Fibroblast of lung (primary cell): ENCODE measurements at regions not wholly inside any gene's neighbourhood (a gene's known extent, or its start where the extent isn't known, plus 50 kb on each side); places are given as distances from the start of the nearest gene placed in this dataset.

Experiments
- DNase-seq, 2 donors: peaks; one replicate each; pipeline versions ENCODE4 v3.0.0 to v3.0.0-alpha.2; 2010; ENCODE audit warnings: low read depth in 2 of 2
- H2AFZ ChIP-seq: 2 replicates; pipeline ENCODE4 v1.5.1; 2012; ENCODE audit warnings: low read length, control low read depth, inconsistent platforms
- H3K27ac ChIP-seq: 2 replicates; pipeline ENCODE4 v1.5.1; 2011; ENCODE audit warnings: low read length, control low read depth; ENCODE audit not compliant: insufficient read depth
- H3K27me3 ChIP-seq: 2 replicates; pipeline ENCODE4 v1.5.1; 2011; ENCODE audit warnings: mild to moderate bottlenecking, low read length; ENCODE audit not compliant: control insufficient read depth, insufficient read depth
- H3K36me3 ChIP-seq: 2 replicates; pipeline ENCODE4 v1.5.1; 2011; ENCODE audit warnings: low read length; ENCODE audit not compliant: control insufficient read depth, insufficient read depth
- H3K4me1 ChIP-seq: 2 replicates; pipeline ENCODE4 v1.5.1; 2011; ENCODE audit warnings: low read length; ENCODE audit not compliant: control insufficient read depth, insufficient read depth; ENCODE audit errors: extremely low read depth
- H3K4me2 ChIP-seq: 2 replicates; pipeline ENCODE4 v1.5.1; 2011; ENCODE audit warnings: low read length, control low read depth; ENCODE audit not compliant: insufficient read depth; ENCODE audit errors: extremely low read depth
- H3K4me3 ChIP-seq, 4 experiments: fragments of 200-600 bp in 1 of 4; sonication (generic) in 1 of 4; replicated peaks in 1 of 4; 2 replicates each; pipeline ENCODE4 v1.5.1; 2011 to 2016; ENCODE audit warnings: low read length in 4 of 4, low read depth in 3 of 4, mild to moderate bottlenecking in 3 of 4, control low read depth in 2 of 4, inconsistent platforms in 1 of 4, mixed read lengths in 1 of 4; ENCODE audit not compliant: insufficient read depth in 1 of 4; ENCODE audit errors: control extremely low read depth in 1 of 4
- H3K79me2 ChIP-seq: 2 replicates; pipeline ENCODE4 v1.5.1; 2012; ENCODE audit warnings: mild to moderate bottlenecking, low read length, inconsistent platforms; ENCODE audit not compliant: control insufficient read depth, insufficient read depth
- H3K9ac ChIP-seq: 2 replicates; pipeline ENCODE4 v1.5.1; 2011; ENCODE audit warnings: mild to moderate bottlenecking, low read length, control low read depth; ENCODE audit not compliant: insufficient read depth
- H3K9me3 ChIP-seq: 2 replicates; pipeline ENCODE4 v1.5.1; 2012; ENCODE audit warnings: low read depth, low read length; ENCODE audit not compliant: control insufficient read depth, insufficient read depth
- H4K20me1 ChIP-seq: 2 replicates; pipeline ENCODE4 v1.5.1; 2011; ENCODE audit warnings: low read length; ENCODE audit not compliant: control insufficient read depth, insufficient read depth; ENCODE audit errors: extremely low read depth
- EZH2 ChIP-seq: IDR thresholded peaks from 2 replicates; pipeline ENCODE4 v1.5.1; 2012; ENCODE audit warnings: low read length, control low read depth, mild to moderate bottlenecking; ENCODE audit errors: missing control alignments
- TF ChIP-seq, protein P1 (sequence below), 2 donors: IDR thresholded peaks in 1 of 2; conservative IDR thresholded peaks in 1 of 2; 1 replicate in 1 of 2; 2 replicates in 1 of 2; pipeline ENCODE4 v1.5.1; 2011 to 2012; ENCODE audit warnings: low read length in 2 of 2, control low read depth in 1 of 2, inconsistent platforms in 1 of 2, low read depth in 1 of 2, mild to moderate bottlenecking in 1 of 2

DNA sequence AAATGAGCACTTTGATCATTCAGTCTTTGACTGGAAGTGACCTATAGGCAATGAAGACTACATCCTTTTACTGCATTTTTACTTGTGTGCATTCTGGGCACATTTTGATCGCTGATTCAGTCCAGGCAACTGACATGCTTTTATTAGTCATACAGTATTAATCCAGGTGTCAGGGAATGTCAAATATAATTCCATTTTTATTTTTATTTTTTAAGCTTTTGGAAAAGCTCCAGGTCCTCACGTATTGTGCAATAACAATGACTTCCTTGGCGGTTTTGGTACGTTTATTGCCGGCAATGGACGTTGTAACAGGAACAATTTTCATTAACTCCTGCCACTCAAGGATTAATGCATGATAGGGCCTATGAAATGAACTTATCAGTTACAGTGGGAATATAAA, 302.6 kb upstream of the PTBP2 start:
- peak in 1 of 2 donors; percentile 45 for DNase-seq
- Histone ChIP-seq H3K36me3 (no peaks in the 10 kb centered on the region), H2AFZ (no peak overlapping the region), H4K20me1 (no peaks in the 10 kb centered on the region), H3K27me3 (no peaks in the 10 kb centered on the region), H3K27ac (no peak overlapping the region), H3K79me2 (no peaks in the 10 kb centered on the region), H3K9ac (no peak overlapping the region), H3K4me2 (no peak overlapping the region), H3K4me1 (peaks cover 6% of the 10 kb centered on the region), H3K9me3 (no peaks in the 10 kb centered on the region), H3K4me3 (no peak overlapping the region)
- TF ChIP-seq, protein P1, sequence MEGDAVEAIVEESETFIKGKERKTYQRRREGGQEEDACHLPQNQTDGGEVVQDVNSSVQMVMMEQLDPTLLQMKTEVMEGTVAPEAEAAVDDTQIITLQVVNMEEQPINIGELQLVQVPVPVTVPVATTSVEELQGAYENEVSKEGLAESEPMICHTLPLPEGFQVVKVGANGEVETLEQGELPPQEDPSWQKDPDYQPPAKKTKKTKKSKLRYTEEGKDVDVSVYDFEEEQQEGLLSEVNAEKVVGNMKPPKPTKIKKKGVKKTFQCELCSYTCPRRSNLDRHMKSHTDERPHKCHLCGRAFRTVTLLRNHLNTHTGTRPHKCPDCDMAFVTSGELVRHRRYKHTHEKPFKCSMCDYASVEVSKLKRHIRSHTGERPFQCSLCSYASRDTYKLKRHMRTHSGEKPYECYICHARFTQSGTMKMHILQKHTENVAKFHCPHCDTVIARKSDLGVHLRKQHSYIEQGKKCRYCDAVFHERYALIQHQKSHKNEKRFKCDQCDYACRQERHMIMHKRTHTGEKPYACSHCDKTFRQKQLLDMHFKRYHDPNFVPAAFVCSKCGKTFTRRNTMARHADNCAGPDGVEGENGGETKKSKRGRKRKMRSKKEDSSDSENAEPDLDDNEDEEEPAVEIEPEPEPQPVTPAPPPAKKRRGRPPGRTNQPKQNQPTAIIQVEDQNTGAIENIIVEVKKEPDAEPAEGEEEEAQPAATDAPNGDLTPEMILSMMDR (conservative IDR thresholded peaks at IDR 0.05 in 1 of 2, IDR thresholded peaks at IDR 0.05 in 1 of 2; ENCODE audit: low read depth in 1 of 2, low read length in 2 of 2): no peak
- TF ChIP-seq EZH2: no peak

DNA sequence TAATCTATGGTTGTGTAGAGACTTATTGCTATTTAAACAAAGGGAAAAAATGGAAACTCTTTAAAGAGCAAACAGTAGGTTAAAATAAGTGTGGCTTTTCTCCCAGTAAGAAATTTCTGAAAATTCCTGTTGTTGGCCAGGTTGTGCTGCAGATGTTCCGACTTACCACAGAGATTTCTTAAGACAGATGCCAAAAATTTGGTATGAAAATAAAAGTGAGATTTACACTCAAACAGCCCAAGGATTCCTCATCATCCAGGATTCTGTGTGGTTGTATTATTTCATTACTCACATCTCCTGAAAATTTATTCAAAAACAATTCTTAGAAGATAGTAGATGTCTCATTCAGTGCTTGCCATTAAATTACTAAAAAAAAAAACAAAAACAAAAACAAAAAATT, 296.7 kb upstream of the PTBP2 start:
- H3K4me3 ChIP-seq: no peak overlapping the region
- no peak overlapping the region for H3K27ac ChIP-seq
- no peaks in the 10 kb centered on the region for H4K20me1 ChIP-seq
- TF ChIP-seq, protein P1 (conservative IDR thresholded peaks at IDR 0.05 in 1 of 2, IDR thresholded peaks at IDR 0.05 in 1 of 2; ENCODE audit: low read depth in 1 of 2, low read length in 2 of 2): no peak
- no peak for TF ChIP-seq EZH2
- no peaks in the 10 kb centered on the region for H3K9me3 ChIP-seq
- H3K79me2 ChIP-seq: no peaks in the 10 kb centered on the region
- no peaks in the 10 kb centered on the region for H3K4me1 ChIP-seq
- no peaks in the 10 kb centered on the region for H3K27me3 ChIP-seq
- H3K9ac ChIP-seq: no peak overlapping the region
- H3K4me2 ChIP-seq: no peak overlapping the region
- H2AFZ ChIP-seq: no peak overlapping the region
- DNase-seq: peak; percentile 11 to 75
- H3K36me3 ChIP-seq: no peaks in the 10 kb centered on the region

DNA sequence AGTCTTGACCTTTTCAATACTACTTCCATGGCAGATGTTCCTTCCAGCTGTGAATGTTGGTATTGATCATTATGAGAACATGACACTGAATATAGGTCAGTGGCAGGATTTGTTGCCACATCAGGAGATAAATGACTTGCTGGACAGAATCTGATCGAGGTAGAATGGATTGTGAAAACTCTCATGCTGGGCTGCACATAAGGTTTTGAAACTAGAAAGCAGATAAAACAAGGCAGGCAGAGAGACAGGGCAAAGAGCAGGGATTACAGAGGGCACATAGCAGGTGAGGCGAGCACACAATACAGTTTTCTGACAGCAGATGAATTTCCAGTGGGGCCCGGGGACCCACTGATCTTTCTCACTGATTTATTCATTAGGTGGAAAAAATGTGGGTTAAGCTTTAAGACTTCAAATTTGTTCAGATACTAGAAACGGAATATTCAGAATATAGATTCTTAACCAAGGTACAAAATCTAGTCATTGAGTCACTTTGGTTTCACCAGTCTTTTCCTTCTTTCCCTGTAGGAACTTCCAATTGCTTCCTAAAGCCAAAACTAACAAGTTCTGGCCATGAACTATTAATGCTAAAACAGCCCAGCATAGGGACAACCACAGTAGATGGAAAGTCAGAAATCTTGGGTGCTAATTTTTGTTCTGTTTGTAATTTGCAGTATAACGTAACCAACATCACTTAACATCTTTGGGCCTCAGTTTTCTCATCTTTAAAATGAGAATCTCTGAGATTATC, 296.0 kb upstream of the PTBP2 start:
- no peak overlapping the region for H3K27ac ChIP-seq
- no peak for DNase-seq
- no peaks in the 10 kb centered on the region for H3K4me1 ChIP-seq
- H4K20me1 ChIP-seq: no peaks in the 10 kb centered on the region
- no peaks in the 10 kb centered on the region for H3K79me2 ChIP-seq
- no peak overlapping the region for H3K9ac ChIP-seq
- H3K27me3 ChIP-seq: no peaks in the 10 kb centered on the region
- no peak overlapping the region for H3K4me2 ChIP-seq
- TF ChIP-seq, protein P1 (conservative IDR thresholded peaks at IDR 0.05 in 1 of 2, IDR thresholded peaks at IDR 0.05 in 1 of 2; ENCODE audit: low read depth in 1 of 2, low read length in 2 of 2): no peak
- no peak for TF ChIP-seq EZH2
- no peak overlapping the region for H3K4me3 ChIP-seq
- H3K9me3 ChIP-seq: no peaks in the 10 kb centered on the region
- H3K36me3 ChIP-seq: no peaks in the 10 kb centered on the region
- no peak overlapping the region for H2AFZ ChIP-seq
